ENCODE measurements at regions not wholly inside any gene's neighbourhood (a gene's known extent, or its start where the extent isn't known, plus 50 kb on each side); places are given as distances from the start of the nearest gene placed in this dataset.

GRCh38 chr13:59562924-59563323, 600.8 kb downstream of the DIAPH3 start:
- Histone ChIP-seq H3K27me3 (ENCODE audit: control insufficient read depth in 1 of 2, insufficient read depth in 2 of 2, low read length in 2 of 2) (no peaks in the 10 kb centered on the region), H4K20me1 (ENCODE audit: insufficient read depth, low read length) (no peaks in the 10 kb centered on the region), H3K4me1 (ENCODE audit: insufficient read depth, low read length) (no peaks in the 10 kb centered on the region), H3K79me2 (ENCODE audit: insufficient read depth, low read length) (no peaks in the 10 kb centered on the region), H3K9ac (ENCODE audit: insufficient read depth, low read depth, low read length) (no peak overlapping the region), H3K36me3 (replicated peaks in 1 of 2; ENCODE audit: control insufficient read depth in 1 of 2, insufficient read depth in 2 of 2, low read length in 2 of 2) (no peaks in the 10 kb centered on the region), H3K4me2 (ENCODE audit: low read depth, low read length) (no peak overlapping the region), H3K27ac (ENCODE audit: extremely low read length, insufficient read depth, low read length) (no peak overlapping the region), H2AFZ (ENCODE audit: low read length) (no peak overlapping the region), H3K4me3 (replicated peaks in 1 of 3; ENCODE audit: insufficient read depth in 1 of 3, low read depth in 2 of 3, low read length in 3 of 3) (no peak overlapping the region), H3K9me3 (ENCODE audit: low read length) (no peaks in the 10 kb centered on the region)
- no TSS peak for BruUV-seq (replicated peaks)
- DNase-seq (ENCODE audit: low spot score) (no peak), ATAC-seq (no peak), FAIRE-seq (no peak)
- in situ Hi-C loops (cut with HindIII; ENCODE audit: extremely low pct_ligation_motif_present, low pct_unique_long_range_greater_than_20kb) = no loop called here
- 67% methylated on average over 1 of the region's 4 CpGs for whole genome bisulfite sequencing (ENCODE audit: low lambda C conversion rate)
- intact Hi-C loops (cut with micrococcal nuclease; ENCODE audit: unreplicated experiment) = no loop called here
- CTCF ChIA-PET (ENCODE audit: low intra/inter-chr PET ratio, low total read pairs) = no interaction called here
- POLR2A ChIA-PET = no interaction called here
- TF ChIP-seq REXO4 (CRISPR knock-in tag; IDR thresholded peaks at IDR 0.05; ENCODE audit: borderline replicate concordance) (no peak), NR0B2 (CRISPR knock-in tag; IDR thresholded peaks at IDR 0.05) (no peak), E2F2 (CRISPR knock-in tag; IDR thresholded peaks at IDR 0.05; ENCODE audit: borderline replicate concordance) (no peak), SMARCE1 (IDR thresholded peaks at IDR 0.05; ENCODE audit: borderline replicate concordance) (no peak), ZNF879 (CRISPR knock-in tag; IDR thresholded peaks at IDR 0.05) (no peak), YEATS4 (CRISPR knock-in tag; IDR thresholded peaks at IDR 0.05; ENCODE audit: borderline replicate concordance) (no peak), SPEN (CRISPR knock-in tag; IDR thresholded peaks at IDR 0.05; ENCODE audit: low read depth) (no peak), ZXDC (CRISPR knock-in tag; IDR thresholded peaks at IDR 0.05) (no peak), ZNF546 (CRISPR knock-in tag; conservative IDR thresholded peaks at IDR 0.05) (no peak), ZMYM3 (CRISPR knock-in tag; IDR thresholded peaks at IDR 0.05) (no peak), ZNF292 (CRISPR knock-in tag; IDR thresholded peaks at IDR 0.05; ENCODE audit: borderline replicate concordance, low read depth) (no peak), CBFB (CRISPR knock-in tag; IDR thresholded peaks at IDR 0.05) (no peak), ZFP90 (CRISPR knock-in tag; IDR thresholded peaks at IDR 0.05; ENCODE audit: borderline replicate concordance) (no peak), ZNF337 (CRISPR knock-in tag; IDR thresholded peaks at IDR 0.05; ENCODE audit: borderline replicate concordance, low read depth) (no peak), RARG (CRISPR knock-in tag; IDR thresholded peaks at IDR 0.05; ENCODE audit: low read depth) (no peak), KMT2B (CRISPR knock-in tag; IDR thresholded peaks at IDR 0.05) (no peak)
- TF ChIP-seq, protein P1, sequence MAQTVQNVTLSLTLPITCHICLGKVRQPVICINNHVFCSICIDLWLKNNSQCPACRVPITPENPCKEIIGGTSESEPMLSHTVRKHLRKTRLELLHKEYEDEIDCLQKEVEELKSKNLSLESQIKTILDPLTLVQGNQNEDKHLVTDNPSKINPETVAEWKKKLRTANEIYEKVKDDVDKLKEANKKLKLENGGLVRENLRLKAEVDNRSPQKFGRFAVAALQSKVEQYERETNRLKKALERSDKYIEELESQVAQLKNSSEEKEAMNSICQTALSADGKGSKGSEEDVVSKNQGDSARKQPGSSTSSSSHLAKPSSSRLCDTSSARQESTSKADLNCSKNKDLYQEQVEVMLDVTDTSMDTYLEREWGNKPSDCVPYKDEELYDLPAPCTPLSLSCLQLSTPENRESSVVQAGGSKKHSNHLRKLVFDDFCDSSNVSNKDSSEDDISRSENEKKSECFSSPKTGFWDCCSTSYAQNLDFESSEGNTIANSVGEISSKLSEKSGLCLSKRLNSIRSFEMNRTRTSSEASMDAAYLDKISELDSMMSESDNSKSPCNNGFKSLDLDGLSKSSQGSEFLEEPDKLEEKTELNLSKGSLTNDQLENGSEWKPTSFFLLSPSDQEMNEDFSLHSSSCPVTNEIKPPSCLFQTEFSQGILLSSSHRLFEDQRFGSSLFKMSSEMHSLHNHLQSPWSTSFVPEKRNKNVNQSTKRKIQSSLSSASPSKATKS (CRISPR knock-in tag; IDR thresholded peaks at IDR 0.05) = no peak

Data from HepG2 (cell line).